Tibial artery (tissue), 4 donors: ENCODE measurements at regions not wholly inside any gene's neighbourhood (a gene's known extent, or its start where the extent isn't known, plus 50 kb on each side); places are given as distances from the start of the nearest gene placed in this dataset.

ENCODE experiments used
- DNase-seq, 2 donors: peaks; one replicate each; pipeline ENCODE4 v3.0.0-alpha.2; 2019
- H3K27ac ChIP-seq, 2 donors: fragments of 200-600 bp; sonication (generic) in 1 of 2; 1 replicate in 1 of 2; 2 replicates in 1 of 2; pipeline ENCODE4 v1.5.1; 2018 to 2019; ENCODE audit warnings: mild to moderate bottlenecking in 1 of 2
- H3K27me3 ChIP-seq, 2 donors: fragments of 200-600 bp; sonication (generic) in 1 of 2; one replicate each; pipeline versions ENCODE4 v1.5.1 to v1.6.0; 2016 to 2019
- H3K36me3 ChIP-seq, 3 donors: fragments of 200-600 bp; sonication (generic) in 2 of 3; one replicate each; pipeline ENCODE4 v1.5.1; 2016 to 2019; ENCODE audit warnings: mild to moderate bottlenecking in 2 of 3
- H3K4me1 ChIP-seq, 4 donors: fragments of 200-600 bp; sonication (generic) in 2 of 4; 1 replicate in 3 of 4; 2 replicates in 1 of 4; pipeline ENCODE4 v1.5.1; 2016 to 2019
- H3K4me3 ChIP-seq, 2 donors: fragments of 200-600 bp; sonication (generic) in 1 of 2; 1 replicate in 1 of 2; 2 replicates in 1 of 2; pipeline ENCODE4 v1.5.1; 2018 to 2019; ENCODE audit warnings: mild to moderate bottlenecking in 2 of 2
- H3K9me3 ChIP-seq, 3 donors: fragments of 200-600 bp; sonication (generic) in 1 of 3; one replicate each; pipeline ENCODE4 v1.5.1; 2016 to 2019
- CTCF ChIP-seq, 2 experiments: fragments of 200-600 bp in 1 of 2; fragments of 450-650 bp in 1 of 2; IDR thresholded peaks; one replicate each; pipeline ENCODE4 v1.5.1; 2017 to 2019; ENCODE audit warnings: antibody characterized with exemption in 2 of 2, mild to moderate bottlenecking in 1 of 2, moderate library complexity in 1 of 2
- intact Hi-C: fragments of 100-400 bp; cut with DNase I; formaldehyde crosslinking; loops from one replicate; pipeline ENCODE4 v1.15.0; 2023; ENCODE audit warnings: low total_unique reads

- no peak for DNase-seq
- Histone ChIP-seq H3K9me3 (no peaks in the 10 kb centered on the region), H3K4me3 (no peak overlapping the region), H3K27me3 (no peaks in the 10 kb centered on the region), H3K27ac (no peak overlapping the region), H3K4me1 (peaks cover 0 to 7% (median 0%) of the 10 kb centered on the region in 4 donors), H3K36me3 (no peaks in the 10 kb centered on the region)
- intact Hi-C loops, result no loop called here
- TF ChIP-seq CTCF (IDR thresholded peaks at IDR 0.05), result no peak
These were observed 951.6 kb downstream of the DIPK2A start for GRCh38 chr3:144923046-144923775.

- no peaks in the 10 kb centered on the region for H3K9me3 ChIP-seq
- no peak for DNase-seq
- intact Hi-C loops, result no loop called here
- H3K36me3 ChIP-seq, result no peaks in the 10 kb centered on the region
- TF ChIP-seq CTCF (IDR thresholded peaks at IDR 0.05), result no peak
- no peak overlapping the region for H3K4me3 ChIP-seq
- H3K27me3 ChIP-seq, result no peaks in the 10 kb centered on the region
- no peaks in the 10 kb centered on the region for H3K4me1 ChIP-seq
- no peak overlapping the region for H3K27ac ChIP-seq
These were observed 958.8 kb downstream of the DIPK2A start for GRCh38 chr3:144930431-144930830.

GRCh38 chr3:144931590-144931989 lies 960.0 kb downstream of the DIPK2A start:
- H3K27me3 ChIP-seq, result no peaks in the 10 kb centered on the region
- TF ChIP-seq CTCF (IDR thresholded peaks at IDR 0.05), result no peak
- no peaks in the 10 kb centered on the region for H3K9me3 ChIP-seq
- intact Hi-C loops, result no loop called here
- H3K4me1 ChIP-seq, result no peaks in the 10 kb centered on the region
- no peaks in the 10 kb centered on the region for H3K36me3 ChIP-seq
- H3K4me3 ChIP-seq, result no peak overlapping the region
- DNase-seq, result no peak
- H3K27ac ChIP-seq, result no peak overlapping the region

GRCh38 chr3:144942093-144942837 lies 970.6 kb downstream of the DIPK2A start:
- intact Hi-C loops, result no loop called here
- Histone ChIP-seq H3K27me3 (no peaks in the 10 kb centered on the region), H3K4me1 (no peaks in the 10 kb centered on the region), H3K36me3 (no peaks in the 10 kb centered on the region), H3K9me3 (no peaks in the 10 kb centered on the region), H3K27ac (no peak overlapping the region), H3K4me3 (no peak overlapping the region)
- no peak for DNase-seq
- TF ChIP-seq CTCF (IDR thresholded peaks at IDR 0.05), result no peak

DNA sequence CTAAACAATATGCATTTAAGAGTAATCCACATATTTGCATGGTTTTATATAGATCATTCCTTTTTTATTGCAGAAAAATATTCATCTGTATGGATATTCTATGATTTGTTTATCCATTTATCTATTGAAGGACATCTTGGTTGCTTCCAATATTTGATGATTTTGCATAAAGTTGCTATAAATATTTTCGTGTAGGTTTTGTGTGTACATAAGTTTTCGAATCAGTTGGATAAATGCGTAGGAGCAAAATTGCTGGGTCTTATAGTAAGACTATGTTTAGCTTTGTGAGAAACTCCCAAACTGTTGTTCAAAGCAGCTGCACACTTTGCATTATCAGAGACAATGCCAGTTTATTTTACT lies 971.2 kb downstream of the DIPK2A start:
- Histone ChIP-seq H3K27ac (no peak overlapping the region), H3K4me1 (no peaks in the 10 kb centered on the region), H3K9me3 (no peaks in the 10 kb centered on the region), H3K36me3 (no peaks in the 10 kb centered on the region), H3K4me3 (no peak overlapping the region), H3K27me3 (no peaks in the 10 kb centered on the region)
- intact Hi-C loops, result no loop called here
- no peak for DNase-seq
- TF ChIP-seq CTCF (IDR thresholded peaks at IDR 0.05), result no peak
